ENCODE measurements at regions not wholly inside any gene's neighbourhood (a gene's known extent, or its start where the extent isn't known, plus 50 kb on each side); places are given as distances from the start of the nearest gene placed in this dataset.

- intact Hi-C loops (cut with DNase I, micrococcal nuclease) = no loop called here
- no peaks in the 10 kb centered on the region for H3K27me3 ChIP-seq (ENCODE audit: control insufficient read depth in 1 of 2, insufficient read depth in 2 of 2, low read length in 2 of 2)
- no peaks in the 10 kb centered on the region for H3K4me1 ChIP-seq (ENCODE audit: insufficient read depth, low read length)
- H3K27ac Mint-ChIP-seq = no peak overlapping the region
- ATAC-seq (ENCODE audit: poor library complexity) (no peak), DNase-seq (no peak)
- H3K36me3 Mint-ChIP-seq (ENCODE audit: low read depth) = no peaks in the 10 kb centered on the region
- no peak overlapping the region for H3K4me3 Mint-ChIP-seq
- H3K27me3 Mint-ChIP-seq = no peaks in the 10 kb centered on the region
- H3K4me1 Mint-ChIP-seq (ENCODE audit: low read depth) = no peaks in the 10 kb centered on the region
- peaks cover 0 to 3% of the 10 kb centered on the region in 2 experiments for H3K9me3 ChIP-seq (ENCODE audit: control insufficient read depth in 1 of 2, insufficient read depth in 1 of 2, low read length in 2 of 2)
- no peaks in the 10 kb centered on the region for H3K36me3 ChIP-seq (ENCODE audit: insufficient read depth, low read length)
- POLR2A ChIA-PET = no interaction called here
- CTCF ChIA-PET = no interaction called here
- TF ChIP-seq CTCF (IDR thresholded peaks at IDR 0.05) = no peak
- peaks cover 10% of the 10 kb centered on the region for H3K9me3 Mint-ChIP-seq
- no peak overlapping the region for H3K4me3 ChIP-seq (ENCODE audit: low read length)
- no peak overlapping the region for H3K27ac ChIP-seq (ENCODE audit: low read depth in 1 of 2, low read length in 2 of 2)
Observed at GRCh38 chr14:83467811-83468210, 1934.2 kb upstream of the SEL1L start.

GRCh38 chr14:83470466-83470865 lies 1936.8 kb upstream of the SEL1L start:
- ChIA-PET POLR2A (no interaction called here), CTCF (no interaction called here)
- TF ChIP-seq CTCF (IDR thresholded peaks at IDR 0.05) = no peak
- Histone ChIP-seq H3K4me3 (ENCODE audit: low read length) (no peak overlapping the region), H3K27ac (ENCODE audit: low read depth in 1 of 2, low read length in 2 of 2) (no peak overlapping the region), H3K4me1 (ENCODE audit: insufficient read depth, low read length) (no peaks in the 10 kb centered on the region), H3K9me3 (ENCODE audit: control insufficient read depth in 1 of 2, insufficient read depth in 1 of 2, low read length in 2 of 2) (no peaks in the 10 kb centered on the region), H3K27me3 (ENCODE audit: control insufficient read depth in 1 of 2, insufficient read depth in 2 of 2, low read length in 2 of 2) (no peaks in the 10 kb centered on the region), H3K36me3 (ENCODE audit: insufficient read depth, low read length) (no peaks in the 10 kb centered on the region)
- H3K4me1 Mint-ChIP-seq (ENCODE audit: low read depth) = no peaks in the 10 kb centered on the region
- no peaks in the 10 kb centered on the region for H3K36me3 Mint-ChIP-seq (ENCODE audit: low read depth)
- DNase-seq (no peak), ATAC-seq (ENCODE audit: poor library complexity) (no peak)
- H3K4me3 Mint-ChIP-seq = no peak overlapping the region
- peaks cover 8% of the 10 kb centered on the region for H3K9me3 Mint-ChIP-seq
- intact Hi-C loops (cut with DNase I, micrococcal nuclease) = no loop called here
- H3K27me3 Mint-ChIP-seq = no peaks in the 10 kb centered on the region
- no peak overlapping the region for H3K27ac Mint-ChIP-seq

GRCh38 chr14:83470959-83471695 lies 1937.5 kb upstream of the SEL1L start:
- Mint-ChIP-seq H3K4me3 (no peak overlapping the region), H3K36me3 (ENCODE audit: low read depth) (no peaks in the 10 kb centered on the region), H3K27ac (no peak overlapping the region), H3K9me3 (peaks cover 8% of the 10 kb centered on the region), H3K27me3 (no peaks in the 10 kb centered on the region), H3K4me1 (ENCODE audit: low read depth) (no peaks in the 10 kb centered on the region)
- DNase-seq (no peak), ATAC-seq (ENCODE audit: poor library complexity) (no peak)
- H3K4me3 ChIP-seq (ENCODE audit: low read length) = no peak overlapping the region
- ChIA-PET CTCF (no interaction called here), POLR2A (no interaction called here)
- H3K36me3 ChIP-seq (ENCODE audit: insufficient read depth, low read length) = no peaks in the 10 kb centered on the region
- no peak overlapping the region for H3K27ac ChIP-seq (ENCODE audit: low read depth in 1 of 2, low read length in 2 of 2)
- intact Hi-C loops (cut with DNase I, micrococcal nuclease) = no loop called here
- peaks cover 0 to 2% of the 10 kb centered on the region in 2 experiments for H3K9me3 ChIP-seq (ENCODE audit: control insufficient read depth in 1 of 2, insufficient read depth in 1 of 2, low read length in 2 of 2)
- H3K4me1 ChIP-seq (ENCODE audit: insufficient read depth, low read length) = no peaks in the 10 kb centered on the region
- H3K27me3 ChIP-seq (ENCODE audit: control insufficient read depth in 1 of 2, insufficient read depth in 2 of 2, low read length in 2 of 2) = no peaks in the 10 kb centered on the region
- TF ChIP-seq CTCF (IDR thresholded peaks at IDR 0.05) = no peak

All from CD4-positive, alpha-beta T cell (primary cell).